DND-41 (cell line): ENCODE measurements at regions not wholly inside any gene's neighbourhood (a gene's known extent, or its start where the extent isn't known, plus 50 kb on each side); places are given as distances from the start of the nearest gene placed in this dataset.

Source experiments
- ATAC-seq: fragments of 200-7000 bp; cut with Tn5 transposase; 3 replicates; pipeline ENCODE4 v1.9.1; 2021; ENCODE audit warnings: low read depth; ENCODE audit not compliant: insufficient read depth
- DNase-seq: peaks from one replicate; pipeline ENCODE4 v3.0.0-alpha.2; 2020
- H2AFZ ChIP-seq: 2 replicates; pipeline ENCODE4 v1.6.0; 2012; ENCODE audit warnings: low read depth, low read length
- H3K27ac ChIP-seq: 2 replicates; pipeline ENCODE4 v1.5.1; 2012; ENCODE audit warnings: low read length, inconsistent platforms
- H3K27me3 ChIP-seq: fragments of 200-600 bp; sonication (generic); 2 replicates; pipeline ENCODE4 v1.6.0; 2012; ENCODE audit warnings: low read length, mild to moderate bottlenecking, inconsistent platforms; ENCODE audit not compliant: insufficient read depth, poor library complexity
- H3K36me3 ChIP-seq: 2 replicates; pipeline ENCODE4 v1.5.1; 2012; ENCODE audit warnings: low read length, inconsistent platforms; ENCODE audit not compliant: insufficient read depth
- H3K4me1 ChIP-seq: 2 replicates; pipeline ENCODE4 v1.5.1; 2012; ENCODE audit warnings: mild to moderate bottlenecking, low read length; ENCODE audit not compliant: insufficient read depth
- H3K4me2 ChIP-seq: 2 replicates; pipeline ENCODE4 v1.6.0; 2012; ENCODE audit warnings: mild to moderate bottlenecking, moderate library complexity, low read length, inconsistent platforms; ENCODE audit not compliant: insufficient read depth
- H3K4me3 ChIP-seq, 2 experiments: fragments of 200-600 bp in 1 of 2; shearing (Covaris generic) in 1 of 2; 2 replicates each; pipeline ENCODE4 v1.5.1; 2012 to 2016; ENCODE audit warnings: inconsistent platforms in 2 of 2, low read length in 2 of 2, mild to moderate bottlenecking in 2 of 2, low read depth in 1 of 2, moderate library complexity in 1 of 2
- H3K79me2 ChIP-seq: 2 replicates; pipeline ENCODE4 v1.6.0; 2012; ENCODE audit warnings: low read length, inconsistent platforms; ENCODE audit not compliant: insufficient read depth
- H3K9ac ChIP-seq: 2 replicates; pipeline ENCODE4 v1.6.0; 2012; ENCODE audit warnings: low read depth, mild to moderate bottlenecking, inconsistent platforms, low read length, moderate library complexity
- H3K9me3 ChIP-seq: 2 replicates; pipeline ENCODE4 v1.5.1; 2012; ENCODE audit warnings: low read length, moderate library complexity, mild to moderate bottlenecking, inconsistent platforms; ENCODE audit not compliant: insufficient read depth, severe bottlenecking
- H4K20me1 ChIP-seq: 2 replicates; pipeline ENCODE4 v1.6.0; 2012; ENCODE audit warnings: low read length; ENCODE audit not compliant: insufficient read depth
- EZH2 ChIP-seq: IDR thresholded peaks from 3 replicates; pipeline ENCODE4 v1.6.1; 2012; ENCODE audit warnings: borderline replicate concordance, low read depth, mild to moderate bottlenecking, moderate library complexity, low read length, inconsistent platforms; ENCODE audit not compliant: severe bottlenecking
- TF ChIP-seq, protein P1 (sequence below): IDR thresholded peaks from 2 replicates; pipeline ENCODE4 v1.5.1; 2012; ENCODE audit warnings: borderline replicate concordance, low read length, moderate library complexity, mild to moderate bottlenecking; ENCODE audit not compliant: poor library complexity, severe bottlenecking; ENCODE audit errors: extremely low read depth

DNA sequence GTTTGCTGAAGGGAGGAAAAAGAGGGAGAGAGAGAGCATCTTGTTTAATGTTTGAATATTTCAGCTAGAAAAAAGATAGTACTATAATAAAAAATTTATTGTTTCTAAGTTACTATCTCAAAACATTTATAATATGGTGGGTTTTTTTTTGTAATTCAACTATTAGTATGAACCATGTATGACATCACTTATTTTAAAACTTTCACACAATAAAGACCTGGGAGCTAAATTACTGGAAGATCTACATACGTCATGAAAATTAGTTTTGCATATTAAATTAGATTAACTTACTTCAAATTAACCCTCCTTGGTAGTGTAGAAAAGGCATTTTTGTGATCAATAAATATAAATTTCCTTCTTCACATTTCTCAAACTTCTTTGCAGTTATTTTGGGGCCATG, 432.0 kb upstream of the SLIT2 start:
- H3K36me3 ChIP-seq = no peaks in the 10 kb centered on the region
- no peaks in the 10 kb centered on the region for H3K79me2 ChIP-seq
- no peaks in the 10 kb centered on the region for H3K4me1 ChIP-seq
- DNase-seq (no peak), ATAC-seq (no peak)
- no peak overlapping the region for H3K4me2 ChIP-seq
- H3K9ac ChIP-seq = no peak overlapping the region
- H4K20me1 ChIP-seq = no peaks in the 10 kb centered on the region
- no peaks in the 10 kb centered on the region for H3K27me3 ChIP-seq
- no peak overlapping the region for H3K27ac ChIP-seq
- no peak overlapping the region for H3K4me3 ChIP-seq
- no peak overlapping the region for H2AFZ ChIP-seq
- TF ChIP-seq EZH2 = no peak
- TF ChIP-seq, protein P1, sequence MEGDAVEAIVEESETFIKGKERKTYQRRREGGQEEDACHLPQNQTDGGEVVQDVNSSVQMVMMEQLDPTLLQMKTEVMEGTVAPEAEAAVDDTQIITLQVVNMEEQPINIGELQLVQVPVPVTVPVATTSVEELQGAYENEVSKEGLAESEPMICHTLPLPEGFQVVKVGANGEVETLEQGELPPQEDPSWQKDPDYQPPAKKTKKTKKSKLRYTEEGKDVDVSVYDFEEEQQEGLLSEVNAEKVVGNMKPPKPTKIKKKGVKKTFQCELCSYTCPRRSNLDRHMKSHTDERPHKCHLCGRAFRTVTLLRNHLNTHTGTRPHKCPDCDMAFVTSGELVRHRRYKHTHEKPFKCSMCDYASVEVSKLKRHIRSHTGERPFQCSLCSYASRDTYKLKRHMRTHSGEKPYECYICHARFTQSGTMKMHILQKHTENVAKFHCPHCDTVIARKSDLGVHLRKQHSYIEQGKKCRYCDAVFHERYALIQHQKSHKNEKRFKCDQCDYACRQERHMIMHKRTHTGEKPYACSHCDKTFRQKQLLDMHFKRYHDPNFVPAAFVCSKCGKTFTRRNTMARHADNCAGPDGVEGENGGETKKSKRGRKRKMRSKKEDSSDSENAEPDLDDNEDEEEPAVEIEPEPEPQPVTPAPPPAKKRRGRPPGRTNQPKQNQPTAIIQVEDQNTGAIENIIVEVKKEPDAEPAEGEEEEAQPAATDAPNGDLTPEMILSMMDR = no peak
- H3K9me3 ChIP-seq = no peaks in the 10 kb centered on the region

DNA sequence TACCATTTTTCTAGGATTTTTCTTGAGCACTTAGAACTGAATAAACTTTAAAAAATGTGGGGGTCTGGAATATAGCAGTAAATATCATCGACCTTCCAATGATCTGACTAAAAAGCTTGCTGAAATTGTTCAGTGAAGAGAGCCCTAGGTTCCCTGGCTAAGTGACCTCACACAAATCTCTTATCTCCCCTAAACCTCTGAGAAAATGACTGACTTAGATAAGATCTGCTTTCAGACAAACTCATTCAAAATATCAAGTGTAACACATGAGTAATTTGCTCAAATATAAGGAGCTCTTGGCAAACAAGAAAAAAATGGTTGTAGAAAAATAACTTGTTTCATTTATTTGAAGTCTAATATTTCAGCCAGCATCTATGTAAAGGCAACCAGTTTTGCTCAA, 441.7 kb upstream of the SLIT2 start:
- 0 out of 2 replicates have a peak, but pooled peaks cover 3% of the 10 kb centered on the region for H3K4me1 ChIP-seq
- no peak overlapping the region for H3K27ac ChIP-seq
- H3K4me2 ChIP-seq = no peak overlapping the region
- TF ChIP-seq EZH2 = no peak
- TF ChIP-seq, protein P1 = no peak
- no peaks in the 10 kb centered on the region for H3K79me2 ChIP-seq
- DNase-seq (no peak), ATAC-seq (0 out of 3 replicates have a peak, but pooled peaks have one; percentile 9)
- no peaks in the 10 kb centered on the region for H4K20me1 ChIP-seq
- H2AFZ ChIP-seq = no peak overlapping the region
- H3K4me3 ChIP-seq = no peak overlapping the region
- H3K9ac ChIP-seq = no peak overlapping the region
- H3K27me3 ChIP-seq = no peaks in the 10 kb centered on the region
- H3K36me3 ChIP-seq = no peaks in the 10 kb centered on the region
- H3K9me3 ChIP-seq = no peaks in the 10 kb centered on the region

DNA sequence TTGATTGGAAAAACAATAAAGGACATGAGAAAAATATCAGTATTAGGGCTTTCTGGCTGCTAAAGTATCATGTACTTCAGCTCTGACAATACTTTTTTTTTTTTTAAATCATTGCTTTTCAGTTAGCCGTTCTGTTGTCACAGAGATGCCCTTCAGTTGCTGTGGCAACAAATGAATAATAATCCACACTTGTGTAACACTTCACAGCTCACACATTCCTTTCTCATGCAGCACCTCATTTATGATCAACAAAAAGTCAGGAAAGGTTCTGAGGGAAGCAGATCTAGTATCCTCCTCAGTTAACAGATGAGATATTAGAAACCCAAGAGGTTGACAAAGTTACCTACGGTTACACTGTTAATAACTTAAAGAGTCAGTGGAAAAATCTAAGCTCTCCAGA, 444.2 kb upstream of the SLIT2 start:
- Histone ChIP-seq H3K4me2 (no peak overlapping the region), H3K9me3 (no peaks in the 10 kb centered on the region), H2AFZ (no peak overlapping the region), H3K4me1 (0 out of 2 replicates have a peak, but pooled peaks cover 3% of the 10 kb centered on the region), H4K20me1 (no peaks in the 10 kb centered on the region), H3K9ac (no peak overlapping the region), H3K27ac (no peak overlapping the region), H3K79me2 (no peaks in the 10 kb centered on the region), H3K27me3 (no peaks in the 10 kb centered on the region), H3K36me3 (no peaks in the 10 kb centered on the region), H3K4me3 (no peak overlapping the region)
- no peak for DNase-seq
- no peak for TF ChIP-seq EZH2
- ATAC-seq = no peak

DNA sequence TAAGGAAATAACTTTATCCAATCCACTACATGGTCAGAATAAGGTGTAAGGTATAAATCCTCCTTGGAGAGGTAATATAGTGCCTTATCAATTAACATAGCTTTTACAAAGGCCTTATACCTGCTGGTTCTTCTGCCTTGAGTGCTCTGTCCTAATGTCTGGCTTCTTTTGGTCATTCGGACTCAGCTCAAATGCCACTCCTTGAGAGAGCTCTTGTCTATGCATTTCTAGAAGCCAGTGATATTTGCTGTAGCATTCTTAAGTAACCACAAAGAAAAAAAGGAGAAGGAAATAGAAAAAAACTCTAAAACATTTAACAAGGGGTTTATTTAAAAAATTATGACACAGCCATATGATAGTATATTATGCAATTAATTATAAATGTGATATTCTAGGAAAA, 444.8 kb upstream of the SLIT2 start:
- ATAC-seq (no peak), DNase-seq (no peak)
- 0 out of 2 replicates have a peak, but pooled peaks cover 3% of the 10 kb centered on the region for H3K4me1 ChIP-seq
- H3K36me3 ChIP-seq = no peaks in the 10 kb centered on the region
- H4K20me1 ChIP-seq = no peaks in the 10 kb centered on the region
- no peaks in the 10 kb centered on the region for H3K9me3 ChIP-seq
- no peak overlapping the region for H3K4me2 ChIP-seq
- H3K4me3 ChIP-seq = no peak overlapping the region
- TF ChIP-seq, protein P1 = no peak
- TF ChIP-seq EZH2 = no peak
- H3K9ac ChIP-seq = no peak overlapping the region
- no peak overlapping the region for H2AFZ ChIP-seq
- no peaks in the 10 kb centered on the region for H3K79me2 ChIP-seq
- H3K27ac ChIP-seq = no peak overlapping the region
- no peaks in the 10 kb centered on the region for H3K27me3 ChIP-seq
